CD4-positive, alpha-beta T cell treated with Interleukin-1 beta for 1 hour (primary cell): ENCODE measurements at regions not wholly inside any gene's neighbourhood (a gene's known extent, or its start where the extent isn't known, plus 50 kb on each side); places are given as distances from the start of the nearest gene placed in this dataset.

Source experiments
- DNase-seq, 2 donors: peaks; one replicate each; pipeline ENCODE4 v3.0.0-alpha.2; 2020 to 2022

- no peak for DNase-seq
Observed at GRCh38 chr21:15401331-15401730, 328.5 kb upstream of the USP25 start.

- DNase-seq, result no peak
Observed at GRCh38 chr21:15405214-15405613, 324.6 kb upstream of the USP25 start.

GRCh38 chr21:15406791-15407190 is 323.0 kb upstream of the USP25 start:
- DNase-seq, result no peak

- no peak for DNase-seq
Observed at GRCh38 chr21:15407585-15407984, 322.2 kb upstream of the USP25 start.

GRCh38 chr21:15408089-15408488 is 321.7 kb upstream of the USP25 start:
- no peak for DNase-seq

- no peak for DNase-seq
Observed at GRCh38 chr21:15409031-15409430, 320.8 kb upstream of the USP25 start.

GRCh38 chr21:15410853-15411252 is 318.9 kb upstream of the USP25 start:
- no peak for DNase-seq

- DNase-seq, result no peak
Observed at GRCh38 chr21:15414057-15414456, 315.7 kb upstream of the USP25 start.

GRCh38 chr21:15415541-15416261 is 314.1 kb upstream of the USP25 start:
- DNase-seq, result no peak

- no peak for DNase-seq
Observed at GRCh38 chr21:15421441-15421881, 308.3 kb upstream of the USP25 start.

GRCh38 chr21:15421947-15422346 is 307.8 kb upstream of the USP25 start:
- DNase-seq, result no peak

GRCh38 chr21:15422783-15423182 is 307.0 kb upstream of the USP25 start:
- no peak for DNase-seq

GRCh38 chr21:15423676-15424445 is 305.9 kb upstream of the USP25 start:
- DNase-seq, result no peak

- no peak for DNase-seq
Observed at GRCh38 chr21:15425049-15425448, 304.7 kb upstream of the USP25 start.

GRCh38 chr21:15430023-15430422 is 299.8 kb upstream of the USP25 start:
- no peak for DNase-seq

GRCh38 chr21:15430577-15430976 is 299.2 kb upstream of the USP25 start:
- no peak for DNase-seq

GRCh38 chr21:15431053-15431452 is 298.7 kb upstream of the USP25 start:
- DNase-seq, result no peak

- DNase-seq, result no peak
Observed at GRCh38 chr21:15433091-15433490, 296.7 kb upstream of the USP25 start.

- DNase-seq, result no peak
Observed at GRCh38 chr21:15434163-15434905, 295.4 kb upstream of the USP25 start.

- no peak for DNase-seq
Observed at GRCh38 chr21:15436031-15436430, 293.8 kb upstream of the USP25 start.

- DNase-seq, result no peak
Observed at GRCh38 chr21:15437883-15438282, 291.9 kb upstream of the USP25 start.

GRCh38 chr21:15439726-15440125 is 290.1 kb upstream of the USP25 start:
- no peak for DNase-seq

- no peak for DNase-seq
Observed at GRCh38 chr21:15441060-15441493, 288.7 kb upstream of the USP25 start.

- DNase-seq, result no peak
Observed at GRCh38 chr21:15441992-15442391, 287.8 kb upstream of the USP25 start.
